ENCODE measurements at regions not wholly inside any gene's neighbourhood (a gene's known extent, or its start where the extent isn't known, plus 50 kb on each side); places are given as distances from the start of the nearest gene placed in this dataset.

DNA sequence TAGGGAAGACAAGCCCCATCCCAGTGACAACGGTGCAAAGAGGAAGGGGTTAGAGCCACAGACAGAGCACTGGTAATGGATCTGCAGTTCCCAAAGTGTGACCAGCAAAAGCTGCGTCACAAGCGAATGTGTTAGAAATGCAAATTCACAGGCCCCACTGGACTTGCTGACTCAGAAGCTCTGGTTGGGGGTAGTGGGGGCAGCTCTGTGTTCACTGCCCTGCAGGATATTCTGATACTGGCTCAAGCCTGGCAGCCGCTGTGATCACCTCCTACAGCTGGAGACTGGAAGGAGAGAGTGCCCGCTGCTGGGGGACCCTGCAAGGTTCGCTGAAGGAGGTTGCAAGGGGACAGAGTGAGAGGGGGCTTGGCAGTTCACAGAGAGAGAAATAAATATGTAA is 179.7 kb upstream of the CDH4 start:
- TF ChIP-seq, protein P1, sequence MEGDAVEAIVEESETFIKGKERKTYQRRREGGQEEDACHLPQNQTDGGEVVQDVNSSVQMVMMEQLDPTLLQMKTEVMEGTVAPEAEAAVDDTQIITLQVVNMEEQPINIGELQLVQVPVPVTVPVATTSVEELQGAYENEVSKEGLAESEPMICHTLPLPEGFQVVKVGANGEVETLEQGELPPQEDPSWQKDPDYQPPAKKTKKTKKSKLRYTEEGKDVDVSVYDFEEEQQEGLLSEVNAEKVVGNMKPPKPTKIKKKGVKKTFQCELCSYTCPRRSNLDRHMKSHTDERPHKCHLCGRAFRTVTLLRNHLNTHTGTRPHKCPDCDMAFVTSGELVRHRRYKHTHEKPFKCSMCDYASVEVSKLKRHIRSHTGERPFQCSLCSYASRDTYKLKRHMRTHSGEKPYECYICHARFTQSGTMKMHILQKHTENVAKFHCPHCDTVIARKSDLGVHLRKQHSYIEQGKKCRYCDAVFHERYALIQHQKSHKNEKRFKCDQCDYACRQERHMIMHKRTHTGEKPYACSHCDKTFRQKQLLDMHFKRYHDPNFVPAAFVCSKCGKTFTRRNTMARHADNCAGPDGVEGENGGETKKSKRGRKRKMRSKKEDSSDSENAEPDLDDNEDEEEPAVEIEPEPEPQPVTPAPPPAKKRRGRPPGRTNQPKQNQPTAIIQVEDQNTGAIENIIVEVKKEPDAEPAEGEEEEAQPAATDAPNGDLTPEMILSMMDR (IDR thresholded peaks at IDR 0.05; ENCODE audit: insufficient read depth, low read length) = no peak
- TF ChIP-seq, protein P2, sequence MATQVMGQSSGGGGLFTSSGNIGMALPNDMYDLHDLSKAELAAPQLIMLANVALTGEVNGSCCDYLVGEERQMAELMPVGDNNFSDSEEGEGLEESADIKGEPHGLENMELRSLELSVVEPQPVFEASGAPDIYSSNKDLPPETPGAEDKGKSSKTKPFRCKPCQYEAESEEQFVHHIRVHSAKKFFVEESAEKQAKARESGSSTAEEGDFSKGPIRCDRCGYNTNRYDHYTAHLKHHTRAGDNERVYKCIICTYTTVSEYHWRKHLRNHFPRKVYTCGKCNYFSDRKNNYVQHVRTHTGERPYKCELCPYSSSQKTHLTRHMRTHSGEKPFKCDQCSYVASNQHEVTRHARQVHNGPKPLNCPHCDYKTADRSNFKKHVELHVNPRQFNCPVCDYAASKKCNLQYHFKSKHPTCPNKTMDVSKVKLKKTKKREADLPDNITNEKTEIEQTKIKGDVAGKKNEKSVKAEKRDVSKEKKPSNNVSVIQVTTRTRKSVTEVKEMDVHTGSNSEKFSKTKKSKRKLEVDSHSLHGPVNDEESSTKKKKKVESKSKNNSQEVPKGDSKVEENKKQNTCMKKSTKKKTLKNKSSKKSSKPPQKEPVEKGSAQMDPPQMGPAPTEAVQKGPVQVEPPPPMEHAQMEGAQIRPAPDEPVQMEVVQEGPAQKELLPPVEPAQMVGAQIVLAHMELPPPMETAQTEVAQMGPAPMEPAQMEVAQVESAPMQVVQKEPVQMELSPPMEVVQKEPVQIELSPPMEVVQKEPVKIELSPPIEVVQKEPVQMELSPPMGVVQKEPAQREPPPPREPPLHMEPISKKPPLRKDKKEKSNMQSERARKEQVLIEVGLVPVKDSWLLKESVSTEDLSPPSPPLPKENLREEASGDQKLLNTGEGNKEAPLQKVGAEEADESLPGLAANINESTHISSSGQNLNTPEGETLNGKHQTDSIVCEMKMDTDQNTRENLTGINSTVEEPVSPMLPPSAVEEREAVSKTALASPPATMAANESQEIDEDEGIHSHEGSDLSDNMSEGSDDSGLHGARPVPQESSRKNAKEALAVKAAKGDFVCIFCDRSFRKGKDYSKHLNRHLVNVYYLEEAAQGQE (IDR thresholded peaks at IDR 0.05; ENCODE audit: insufficient replicate concordance, low read depth) = no peak

Measured in HL-60 (cell line).